CD8-positive, alpha-beta memory T cell (primary cell): ENCODE measurements at regions not wholly inside any gene's neighbourhood (a gene's known extent, or its start where the extent isn't known, plus 50 kb on each side); places are given as distances from the start of the nearest gene placed in this dataset.

Experiments used
- CTCF ChIA-PET: fragments of 350-600 bp; sonication (Branson Sonifier 250); formaldehyde crosslinking; loops from one replicate; lab custom pipeline; 2021; ENCODE audit warnings: antibody characterized with exemption; lab: Charles Lee
- POLR2A ChIA-PET: fragments of 350-600 bp; sonication (Branson Sonifier 250); formaldehyde crosslinking; loops from one replicate; lab custom pipeline; 2021; ENCODE audit warnings: antibody characterized with exemption; lab: Charles Lee
- DNase-seq, 5 donors: peaks; one replicate each; pipeline versions ENCODE4 v3.0.0 to v3.0.0-alpha.2; 2020 to 2022; ENCODE audit warnings: mixed read lengths in 1 of 5
- H3K27ac ChIP-seq: one replicate; pipeline ENCODE4 v1.7.0; 2013; ENCODE audit warnings: low read depth, mild to moderate bottlenecking, low read length, moderate library complexity
- H3K27me3 ChIP-seq: 2 replicates; pipeline ENCODE4 v1.7.0; 2013; ENCODE audit warnings: low read length, mild to moderate bottlenecking; ENCODE audit not compliant: insufficient read depth, poor library complexity, severe bottlenecking
- H3K36me3 ChIP-seq: 2 replicates; pipeline ENCODE4 v1.7.0; 2013; ENCODE audit warnings: mild to moderate bottlenecking, low read length, moderate library complexity; ENCODE audit not compliant: insufficient read depth
- H3K4me1 ChIP-seq: 2 replicates; pipeline ENCODE4 v1.7.0; 2013; ENCODE audit warnings: mild to moderate bottlenecking, low read length, moderate library complexity; ENCODE audit not compliant: insufficient read depth
- H3K4me3 ChIP-seq: 2 replicates; pipeline ENCODE4 v1.7.0; 2013; ENCODE audit warnings: mild to moderate bottlenecking, low read length
- H3K9me3 ChIP-seq: 2 replicates; pipeline ENCODE4 v1.7.0; 2013; ENCODE audit warnings: mild to moderate bottlenecking, low read length
- H3K27ac Mint-ChIP-seq, 8 donors: one replicate each; pipeline ENCODE4 v1.8.0; 2020 to 2021; ENCODE audit warnings: mixed read lengths in 8 of 8, mild to moderate bottlenecking in 6 of 8, inconsistent platforms in 3 of 8, moderate library complexity in 3 of 8
- H3K27me3 Mint-ChIP-seq, 2 donors: one replicate each; pipeline ENCODE4 v1.8.0; 2020 to 2021; ENCODE audit warnings: mixed read lengths in 2 of 2, mild to moderate bottlenecking in 1 of 2, moderate library complexity in 1 of 2
- H3K36me3 Mint-ChIP-seq, 3 donors: one replicate each; pipeline ENCODE4 v1.8.0; 2020 to 2021; ENCODE audit warnings: mixed read lengths in 3 of 3, inconsistent platforms in 1 of 3, mild to moderate bottlenecking in 1 of 3
- H3K4me1 Mint-ChIP-seq, 3 donors: one replicate each; pipeline ENCODE4 v1.8.0; 2020 to 2021; ENCODE audit warnings: mixed read lengths in 3 of 3, inconsistent platforms in 1 of 3, mild to moderate bottlenecking in 1 of 3
- H3K4me3 Mint-ChIP-seq, 7 donors: one replicate each; pipeline ENCODE4 v1.8.0; 2020 to 2021; ENCODE audit warnings: mixed read lengths in 7 of 7, mild to moderate bottlenecking in 6 of 7, moderate library complexity in 4 of 7, inconsistent platforms in 2 of 7
- H3K9me3 Mint-ChIP-seq, 5 donors: one replicate each; pipeline ENCODE4 v1.8.0; 2020 to 2022; ENCODE audit warnings: mixed read lengths in 5 of 5, mild to moderate bottlenecking in 3 of 5, moderate library complexity in 2 of 5, inconsistent platforms in 1 of 5

GRCh38 chr3:124628863-124629262 is 101.4 kb upstream of the UMPS start:
- Histone ChIP-seq H3K36me3 (no peaks in the 10 kb centered on the region), H3K4me1 (no peaks in the 10 kb centered on the region), H3K27ac (no peak overlapping the region), H3K27me3 (no peaks in the 10 kb centered on the region), H3K4me3 (no peak overlapping the region), H3K9me3 (no peaks in the 10 kb centered on the region)
- Mint-ChIP-seq H3K36me3 (no peaks in the 10 kb centered on the region), H3K27me3 (peaks cover 4 to 6% of the 10 kb centered on the region in 2 donors), H3K9me3 (no peaks in the 10 kb centered on the region), H3K4me3 (no peak overlapping the region), H3K27ac (no peak overlapping the region), H3K4me1 (peaks cover 0 to 4% (median 3%) of the 10 kb centered on the region in 3 donors)
- POLR2A ChIA-PET, result no interaction called here
- no peak for DNase-seq
- CTCF ChIA-PET, result interaction anchor here (0.8 kb wide), 1 partner anchor 1766 kb away, joined by 4 read pairs; no protein-coding TSS in a partner anchor

GRCh38 chr3:124629497-124629896 is 100.8 kb upstream of the UMPS start:
- Mint-ChIP-seq H3K9me3 (no peaks in the 10 kb centered on the region), H3K27ac (no peak overlapping the region), H3K36me3 (no peaks in the 10 kb centered on the region), H3K27me3 (peaks cover 5 to 6% of the 10 kb centered on the region in 2 donors), H3K4me3 (no peak overlapping the region), H3K4me1 (no peaks in the 10 kb centered on the region)
- H3K27ac ChIP-seq, result no peak overlapping the region
- H3K36me3 ChIP-seq, result no peaks in the 10 kb centered on the region
- ChIA-PET CTCF (no interaction called here), POLR2A (no interaction called here)
- no peak overlapping the region for H3K4me3 ChIP-seq
- H3K9me3 ChIP-seq, result no peaks in the 10 kb centered on the region
- DNase-seq, result no peak
- no peaks in the 10 kb centered on the region for H3K27me3 ChIP-seq
- H3K4me1 ChIP-seq, result no peaks in the 10 kb centered on the region

GRCh38 chr3:124630960-124631359 is 99.3 kb upstream of the UMPS start:
- Histone ChIP-seq H3K27me3 (no peaks in the 10 kb centered on the region), H3K4me1 (no peaks in the 10 kb centered on the region), H3K27ac (no peak overlapping the region), H3K9me3 (no peaks in the 10 kb centered on the region), H3K4me3 (no peak overlapping the region), H3K36me3 (no peaks in the 10 kb centered on the region)
- H3K27ac Mint-ChIP-seq, result no peak overlapping the region
- peaks cover 6 to 10% of the 10 kb centered on the region in 2 donors for H3K27me3 Mint-ChIP-seq
- no peaks in the 10 kb centered on the region for H3K4me1 Mint-ChIP-seq
- no peaks in the 10 kb centered on the region for H3K9me3 Mint-ChIP-seq
- DNase-seq, result no peak
- no peaks in the 10 kb centered on the region for H3K36me3 Mint-ChIP-seq
- H3K4me3 Mint-ChIP-seq, result no peak overlapping the region
- POLR2A ChIA-PET, result no interaction called here
- CTCF ChIA-PET, result no interaction called here

GRCh38 chr3:124631727-124632126 is 98.5 kb upstream of the UMPS start:
- no peak overlapping the region for H3K4me3 ChIP-seq
- no peaks in the 10 kb centered on the region for H3K36me3 ChIP-seq
- H3K27me3 Mint-ChIP-seq, result peaks cover 6 to 10% of the 10 kb centered on the region in 2 donors
- no peaks in the 10 kb centered on the region for H3K27me3 ChIP-seq
- H3K27ac ChIP-seq, result no peak overlapping the region
- no peak overlapping the region for H3K4me3 Mint-ChIP-seq
- no peaks in the 10 kb centered on the region for H3K4me1 Mint-ChIP-seq
- no peaks in the 10 kb centered on the region for H3K36me3 Mint-ChIP-seq
- DNase-seq, result no peak
- ChIA-PET CTCF (no interaction called here), POLR2A (no interaction called here)
- no peak overlapping the region for H3K27ac Mint-ChIP-seq
- no peaks in the 10 kb centered on the region for H3K9me3 Mint-ChIP-seq
- H3K4me1 ChIP-seq, result no peaks in the 10 kb centered on the region
- no peaks in the 10 kb centered on the region for H3K9me3 ChIP-seq

GRCh38 chr3:124632566-124633140 is 97.6 kb upstream of the UMPS start:
- H3K36me3 ChIP-seq, result no peaks in the 10 kb centered on the region
- Mint-ChIP-seq H3K4me1 (no peaks in the 10 kb centered on the region), H3K27ac (no peak overlapping the region), H3K36me3 (no peaks in the 10 kb centered on the region), H3K9me3 (no peaks in the 10 kb centered on the region), H3K4me3 (no peak overlapping the region), H3K27me3 (peaks cover 7 to 10% of the 10 kb centered on the region in 2 donors)
- no peaks in the 10 kb centered on the region for H3K9me3 ChIP-seq
- ChIA-PET POLR2A (no interaction called here), CTCF (no interaction called here)
- H3K27me3 ChIP-seq, result no peaks in the 10 kb centered on the region
- H3K27ac ChIP-seq, result no peak overlapping the region
- no peak for DNase-seq
- H3K4me1 ChIP-seq, result no peaks in the 10 kb centered on the region
- no peak overlapping the region for H3K4me3 ChIP-seq

GRCh38 chr3:124633524-124633923 is 96.7 kb upstream of the UMPS start:
- no peaks in the 10 kb centered on the region for H3K36me3 ChIP-seq
- POLR2A ChIA-PET, result no interaction called here
- CTCF ChIA-PET, result no interaction called here
- H3K9me3 Mint-ChIP-seq, result no peaks in the 10 kb centered on the region
- no peak overlapping the region for H3K4me3 Mint-ChIP-seq
- DNase-seq, result no peak
- H3K4me3 ChIP-seq, result no peak overlapping the region
- no peak overlapping the region for H3K27ac Mint-ChIP-seq
- H3K27me3 Mint-ChIP-seq, result peaks cover 7 to 10% of the 10 kb centered on the region in 2 donors
- no peaks in the 10 kb centered on the region for H3K4me1 Mint-ChIP-seq
- no peaks in the 10 kb centered on the region for H3K4me1 ChIP-seq
- no peaks in the 10 kb centered on the region for H3K36me3 Mint-ChIP-seq
- no peak overlapping the region for H3K27ac ChIP-seq
- H3K27me3 ChIP-seq, result no peaks in the 10 kb centered on the region
- H3K9me3 ChIP-seq, result no peaks in the 10 kb centered on the region

GRCh38 chr3:124634210-124635168 is 95.8 kb upstream of the UMPS start:
- ChIA-PET CTCF (no interaction called here), POLR2A (no interaction called here)
- H3K36me3 Mint-ChIP-seq, result no peaks in the 10 kb centered on the region
- H3K9me3 ChIP-seq, result no peaks in the 10 kb centered on the region
- H3K27ac ChIP-seq, result no peak overlapping the region
- no peak overlapping the region for H3K27ac Mint-ChIP-seq
- no peaks in the 10 kb centered on the region for H3K36me3 ChIP-seq
- H3K4me3 Mint-ChIP-seq, result no peak overlapping the region
- no peak overlapping the region for H3K4me3 ChIP-seq
- no peaks in the 10 kb centered on the region for H3K9me3 Mint-ChIP-seq
- DNase-seq, result no peak
- no peaks in the 10 kb centered on the region for H3K27me3 ChIP-seq
- H3K4me1 ChIP-seq, result peaks cover 6% of the 10 kb centered on the region
- H3K4me1 Mint-ChIP-seq, result peaks cover 6 to 8% (median 8%) of the 10 kb centered on the region in 3 donors
- H3K27me3 Mint-ChIP-seq, result peaks cover 7 to 10% of the 10 kb centered on the region in 2 donors

- Mint-ChIP-seq H3K27me3 (peaks cover 7 to 10% of the 10 kb centered on the region in 2 donors), H3K4me3 (no peak overlapping the region), H3K9me3 (no peaks in the 10 kb centered on the region), H3K27ac (no peak overlapping the region), H3K4me1 (peaks cover 12 to 14% (median 14%) of the 10 kb centered on the region in 3 donors), H3K36me3 (no peaks in the 10 kb centered on the region)
- Histone ChIP-seq H3K27me3 (no peaks in the 10 kb centered on the region), H3K9me3 (no peaks in the 10 kb centered on the region), H3K27ac (no peak overlapping the region), H3K4me3 (no peak overlapping the region), H3K36me3 (no peaks in the 10 kb centered on the region), H3K4me1 (peaks cover 10% of the 10 kb centered on the region)
- DNase-seq, result no peak
- ChIA-PET CTCF (no interaction called here), POLR2A (interaction anchor here (0.5 kb wide), 1 partner anchor 97 kb away, joined by 7 read pairs; no protein-coding TSS in a partner anchor)
These were observed 95.1 kb upstream of the UMPS start for GRCh38 chr3:124635169-124635539.
